HEK293 (cell line): ENCODE measurements at regions not wholly inside any gene's neighbourhood (a gene's known extent, or its start where the extent isn't known, plus 50 kb on each side); places are given as distances from the start of the nearest gene placed in this dataset.

Experiments used
- KLF16 ChIP-seq: fragments of 450-650 bp; formaldehyde crosslinking; IDR thresholded peaks from 2 replicates; pipeline ENCODE4 v1.5.1; 2017; ENCODE audit warnings: missing biosample characterization, missing genetic modification characterization
- MZF1 ChIP-seq: fragments of 450-650 bp; formaldehyde crosslinking; IDR thresholded peaks from 2 replicates; pipeline ENCODE4 v1.5.1; 2017; ENCODE audit warnings: missing biosample characterization, missing genetic modification characterization, borderline replicate concordance
- ZBTB17 ChIP-seq: fragments of 450-650 bp; formaldehyde crosslinking; IDR thresholded peaks from 2 replicates; pipeline ENCODE4 v1.5.1; 2016; ENCODE audit warnings: missing biosample characterization, missing genetic modification characterization
- ZNF660 ChIP-seq: fragments of 450-650 bp; IDR thresholded peaks from 2 replicates; pipeline ENCODE4 v1.5.1; 2018; ENCODE audit warnings: missing biosample characterization, mild to moderate bottlenecking, missing genetic modification characterization
- ZNF747 ChIP-seq: fragments of 450-650 bp; formaldehyde crosslinking; IDR thresholded peaks from 2 replicates; pipeline ENCODE4 v1.5.1; 2016; ENCODE audit warnings: missing biosample characterization, missing genetic modification characterization
- ZNF785 ChIP-seq: fragments of 450-650 bp; formaldehyde crosslinking; IDR thresholded peaks from 2 replicates; pipeline ENCODE4 v1.5.1; 2016; ENCODE audit warnings: missing biosample characterization, missing genetic modification characterization
- TF ChIP-seq, protein P1 (sequence below): fragments of 450-650 bp; formaldehyde crosslinking; IDR thresholded peaks from 2 replicates; pipeline ENCODE4 v1.5.1; 2016; ENCODE audit warnings: missing biosample characterization, missing genetic modification characterization
- TF ChIP-seq, protein P2 (sequence below): fragments of 450-650 bp; formaldehyde crosslinking; IDR thresholded peaks from 2 replicates; pipeline ENCODE4 v1.5.1; 2017; ENCODE audit warnings: missing biosample characterization, missing genetic modification characterization
- TF ChIP-seq, protein P3 (sequence below): fragments of 450-650 bp; formaldehyde crosslinking; IDR thresholded peaks from 2 replicates; pipeline ENCODE4 v1.5.1; 2016; ENCODE audit warnings: missing biosample characterization, missing genetic modification characterization

DNA sequence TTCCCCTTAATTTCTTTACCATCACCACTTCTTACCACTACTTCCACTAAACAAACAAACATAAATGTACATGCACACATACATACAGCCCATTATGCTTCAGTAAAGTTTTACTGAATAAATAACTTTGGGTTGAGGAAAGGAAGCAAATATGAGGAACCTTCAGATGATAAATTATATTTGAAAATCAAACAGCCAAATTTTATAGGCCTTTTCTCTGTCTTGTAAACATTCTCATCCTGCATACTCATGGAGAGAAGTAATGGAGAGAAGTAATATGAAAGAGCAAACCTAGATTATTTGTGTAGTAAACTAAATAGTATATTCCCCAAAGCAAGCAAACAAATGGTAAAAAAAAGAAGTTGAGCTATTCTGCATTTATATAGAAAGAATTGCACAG is 658.3 kb upstream of the RORB start:
- TF ChIP-seq KLF16 (no peak), MZF1 (tag by site-specific recombination) (no peak), ZBTB17 (tag by site-specific recombination) (no peak), ZNF660 (no peak), ZNF747 (no peak), ZNF785 (tag by site-specific recombination) (no peak)
- TF ChIP-seq, protein P1, sequence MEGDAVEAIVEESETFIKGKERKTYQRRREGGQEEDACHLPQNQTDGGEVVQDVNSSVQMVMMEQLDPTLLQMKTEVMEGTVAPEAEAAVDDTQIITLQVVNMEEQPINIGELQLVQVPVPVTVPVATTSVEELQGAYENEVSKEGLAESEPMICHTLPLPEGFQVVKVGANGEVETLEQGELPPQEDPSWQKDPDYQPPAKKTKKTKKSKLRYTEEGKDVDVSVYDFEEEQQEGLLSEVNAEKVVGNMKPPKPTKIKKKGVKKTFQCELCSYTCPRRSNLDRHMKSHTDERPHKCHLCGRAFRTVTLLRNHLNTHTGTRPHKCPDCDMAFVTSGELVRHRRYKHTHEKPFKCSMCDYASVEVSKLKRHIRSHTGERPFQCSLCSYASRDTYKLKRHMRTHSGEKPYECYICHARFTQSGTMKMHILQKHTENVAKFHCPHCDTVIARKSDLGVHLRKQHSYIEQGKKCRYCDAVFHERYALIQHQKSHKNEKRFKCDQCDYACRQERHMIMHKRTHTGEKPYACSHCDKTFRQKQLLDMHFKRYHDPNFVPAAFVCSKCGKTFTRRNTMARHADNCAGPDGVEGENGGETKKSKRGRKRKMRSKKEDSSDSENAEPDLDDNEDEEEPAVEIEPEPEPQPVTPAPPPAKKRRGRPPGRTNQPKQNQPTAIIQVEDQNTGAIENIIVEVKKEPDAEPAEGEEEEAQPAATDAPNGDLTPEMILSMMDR: no peak
- TF ChIP-seq, protein P2, sequence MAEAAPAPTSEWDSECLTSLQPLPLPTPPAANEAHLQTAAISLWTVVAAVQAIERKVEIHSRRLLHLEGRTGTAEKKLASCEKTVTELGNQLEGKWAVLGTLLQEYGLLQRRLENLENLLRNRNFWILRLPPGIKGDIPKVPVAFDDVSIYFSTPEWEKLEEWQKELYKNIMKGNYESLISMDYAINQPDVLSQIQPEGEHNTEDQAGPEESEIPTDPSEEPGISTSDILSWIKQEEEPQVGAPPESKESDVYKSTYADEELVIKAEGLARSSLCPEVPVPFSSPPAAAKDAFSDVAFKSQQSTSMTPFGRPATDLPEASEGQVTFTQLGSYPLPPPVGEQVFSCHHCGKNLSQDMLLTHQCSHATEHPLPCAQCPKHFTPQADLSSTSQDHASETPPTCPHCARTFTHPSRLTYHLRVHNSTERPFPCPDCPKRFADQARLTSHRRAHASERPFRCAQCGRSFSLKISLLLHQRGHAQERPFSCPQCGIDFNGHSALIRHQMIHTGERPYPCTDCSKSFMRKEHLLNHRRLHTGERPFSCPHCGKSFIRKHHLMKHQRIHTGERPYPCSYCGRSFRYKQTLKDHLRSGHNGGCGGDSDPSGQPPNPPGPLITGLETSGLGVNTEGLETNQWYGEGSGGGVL (tag by site-specific recombination): no peak
- TF ChIP-seq, protein P3, sequence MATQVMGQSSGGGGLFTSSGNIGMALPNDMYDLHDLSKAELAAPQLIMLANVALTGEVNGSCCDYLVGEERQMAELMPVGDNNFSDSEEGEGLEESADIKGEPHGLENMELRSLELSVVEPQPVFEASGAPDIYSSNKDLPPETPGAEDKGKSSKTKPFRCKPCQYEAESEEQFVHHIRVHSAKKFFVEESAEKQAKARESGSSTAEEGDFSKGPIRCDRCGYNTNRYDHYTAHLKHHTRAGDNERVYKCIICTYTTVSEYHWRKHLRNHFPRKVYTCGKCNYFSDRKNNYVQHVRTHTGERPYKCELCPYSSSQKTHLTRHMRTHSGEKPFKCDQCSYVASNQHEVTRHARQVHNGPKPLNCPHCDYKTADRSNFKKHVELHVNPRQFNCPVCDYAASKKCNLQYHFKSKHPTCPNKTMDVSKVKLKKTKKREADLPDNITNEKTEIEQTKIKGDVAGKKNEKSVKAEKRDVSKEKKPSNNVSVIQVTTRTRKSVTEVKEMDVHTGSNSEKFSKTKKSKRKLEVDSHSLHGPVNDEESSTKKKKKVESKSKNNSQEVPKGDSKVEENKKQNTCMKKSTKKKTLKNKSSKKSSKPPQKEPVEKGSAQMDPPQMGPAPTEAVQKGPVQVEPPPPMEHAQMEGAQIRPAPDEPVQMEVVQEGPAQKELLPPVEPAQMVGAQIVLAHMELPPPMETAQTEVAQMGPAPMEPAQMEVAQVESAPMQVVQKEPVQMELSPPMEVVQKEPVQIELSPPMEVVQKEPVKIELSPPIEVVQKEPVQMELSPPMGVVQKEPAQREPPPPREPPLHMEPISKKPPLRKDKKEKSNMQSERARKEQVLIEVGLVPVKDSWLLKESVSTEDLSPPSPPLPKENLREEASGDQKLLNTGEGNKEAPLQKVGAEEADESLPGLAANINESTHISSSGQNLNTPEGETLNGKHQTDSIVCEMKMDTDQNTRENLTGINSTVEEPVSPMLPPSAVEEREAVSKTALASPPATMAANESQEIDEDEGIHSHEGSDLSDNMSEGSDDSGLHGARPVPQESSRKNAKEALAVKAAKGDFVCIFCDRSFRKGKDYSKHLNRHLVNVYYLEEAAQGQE (tag by site-specific recombination): no peak
